Liver (tissue), 8 donors: ENCODE measurements at regions not wholly inside any gene's neighbourhood (a gene's known extent, or its start where the extent isn't known, plus 50 kb on each side); places are given as distances from the start of the nearest gene placed in this dataset.
A peak's percentile ranks its signal among the peaks of the same experiment; 100 is the strongest.

Experiments used
- DNase-seq: peaks from one replicate; pipeline ENCODE4 v3.0.0-alpha.2; 2017; ENCODE audit warnings: low spot score
- H3K27ac ChIP-seq, 2 donors: one replicate each; pipeline ENCODE4 v1.7.0; 2013; ENCODE audit warnings: inconsistent platforms in 2 of 2, low read length in 2 of 2, control low read depth in 1 of 2, low read depth in 1 of 2, mild to moderate bottlenecking in 1 of 2
- H3K27me3 ChIP-seq, 4 donors: one replicate each; pipeline versions ENCODE4 v1.6.1 to v1.7.0; 2013; ENCODE audit warnings: low read length in 3 of 4, inconsistent platforms in 1 of 4, mild to moderate bottlenecking in 1 of 4, moderate library complexity in 1 of 4; ENCODE audit not compliant: control insufficient read depth in 4 of 4, insufficient read depth in 4 of 4
- H3K36me3 ChIP-seq, 4 donors: one replicate each; pipeline versions ENCODE4 v1.6.1 to v1.7.0; 2013; ENCODE audit warnings: low read length in 3 of 4, mild to moderate bottlenecking in 3 of 4, low read depth in 1 of 4, moderate library complexity in 1 of 4; ENCODE audit not compliant: control insufficient read depth in 4 of 4, insufficient read depth in 3 of 4
- H3K4me1 ChIP-seq, 4 donors: one replicate each; pipeline versions ENCODE4 v1.6.1 to v1.7.0; 2013; ENCODE audit warnings: low read length in 3 of 4, mild to moderate bottlenecking in 3 of 4, moderate library complexity in 1 of 4; ENCODE audit not compliant: control insufficient read depth in 4 of 4, insufficient read depth in 4 of 4
- H3K4me3 ChIP-seq, 3 donors: one replicate each; pipeline versions ENCODE4 v1.6.1 to v1.7.0; 2013; ENCODE audit warnings: low read length in 3 of 3, control low read depth in 1 of 3, low read depth in 1 of 3, mild to moderate bottlenecking in 1 of 3
- H3K9ac ChIP-seq, 2 donors: one replicate each; pipeline ENCODE4 v1.7.0; 2013; ENCODE audit warnings: low read length in 2 of 2, mild to moderate bottlenecking in 2 of 2, moderate library complexity in 2 of 2, control low read depth in 1 of 2, low read depth in 1 of 2
- H3K9me3 ChIP-seq, 4 donors: one replicate each; pipeline versions ENCODE4 v1.6.1 to v1.7.0; 2013; ENCODE audit warnings: low read length in 3 of 4; ENCODE audit not compliant: control insufficient read depth in 4 of 4
- CTCF ChIP-seq: fragments of 150-350 bp; IDR thresholded peaks from 2 replicates; pipeline ENCODE4 v1.5.1; 2017; ENCODE audit warnings: improper control_type of control experiment, low read depth, low read length; ENCODE audit not compliant: missing input control
- EGR1 ChIP-seq, 2 donors: IDR thresholded peaks; 2 replicates each; pipeline ENCODE4 v1.6.1; 2016 to 2018; ENCODE audit warnings: antibody characterized with exemption in 2 of 2, low read depth in 2 of 2
- FOXA2 ChIP-seq: IDR thresholded peaks from 2 replicates; pipeline ENCODE4 v1.6.1; 2016; ENCODE audit warnings: antibody characterized with exemption
- GABPA ChIP-seq, 2 donors: IDR thresholded peaks in 1 of 2; conservative IDR thresholded peaks in 1 of 2; 2 replicates each; pipeline ENCODE4 v1.6.1; 2016; ENCODE audit warnings: antibody characterized with exemption in 2 of 2, mild to moderate bottlenecking in 1 of 2, moderate library complexity in 1 of 2
- HNF4G ChIP-seq: IDR thresholded peaks from 2 replicates; pipeline ENCODE4 v1.6.1; 2016; ENCODE audit warnings: antibody characterized with exemption
- JUND ChIP-seq, 2 donors: IDR thresholded peaks; 2 replicates each; pipeline ENCODE4 v1.6.1; 2016; ENCODE audit warnings: antibody characterized with exemption in 2 of 2
- MAX ChIP-seq: IDR thresholded peaks from 2 replicates; pipeline ENCODE4 v1.6.1; 2016; ENCODE audit warnings: antibody characterized with exemption
- NR2F2 ChIP-seq: IDR thresholded peaks from 2 replicates; pipeline ENCODE4 v1.6.1; 2016; ENCODE audit warnings: antibody characterized with exemption
- RAD21 ChIP-seq, 2 donors: IDR thresholded peaks; 2 replicates each; pipeline ENCODE4 v1.6.1; 2016; ENCODE audit warnings: antibody characterized with exemption in 2 of 2, mild to moderate bottlenecking in 2 of 2
- REST ChIP-seq: IDR thresholded peaks from 2 replicates; pipeline ENCODE4 v1.6.1; 2016; ENCODE audit warnings: antibody characterized with exemption, mild to moderate bottlenecking
- RXRA ChIP-seq, 2 donors: IDR thresholded peaks; 2 replicates each; pipeline ENCODE4 v1.6.1; 2017 to 2018; ENCODE audit warnings: antibody characterized with exemption in 2 of 2, mild to moderate bottlenecking in 1 of 2
- SP1 ChIP-seq: IDR thresholded peaks from 2 replicates; pipeline ENCODE4 v1.6.1; 2018; ENCODE audit warnings: antibody characterized with exemption, mild to moderate bottlenecking
- TAF1 ChIP-seq: conservative IDR thresholded peaks from 2 replicates; pipeline ENCODE4 v1.6.1; 2016; ENCODE audit warnings: antibody characterized with exemption, mild to moderate bottlenecking
- YY1 ChIP-seq: IDR thresholded peaks from 2 replicates; pipeline ENCODE4 v1.6.1; 2016; ENCODE audit warnings: antibody characterized with exemption, mild to moderate bottlenecking
- ZBTB33 ChIP-seq: IDR thresholded peaks from 2 replicates; pipeline ENCODE4 v1.6.1; 2016; ENCODE audit warnings: antibody characterized with exemption
- WGBS: extraction: QIAGEN DNeasy Blood & Tissue Kit; methylation state at CpG from one replicate; pipeline ENCODE4 v1.1.7; 2013; 5-methylcytosine and 5-hydroxymethylcytosine counted together
- donor health status: healthy.
- donor health status: healthy.
- donor health status: healthy.
- donor health status: healthy.
- donor health status: healthy.

- WGBS: 23% methylated on average over 30 of the region's 30 CpGs
- peak; percentile 81 for DNase-seq
- H3K9ac ChIP-seq: peak overlapping the region in 1 of 2 donors; percentile 10
- no peaks in the 10 kb centered on the region for H3K36me3 ChIP-seq
- no peaks in the 10 kb centered on the region for H3K27me3 ChIP-seq
- TF ChIP-seq RAD21 (IDR thresholded peaks at IDR 0.05) (peak; percentile 91 to 95), REST (no peak), RXRA (IDR thresholded peaks at IDR 0.05) (peak in 1 of 2 donors; percentile 23), CTCF (peak; percentile 85)
- no peak overlapping the region for H3K27ac ChIP-seq
- H3K4me3 ChIP-seq: peak overlapping the region in 2 of 3 donors; percentile 4 to 20
- H3K4me1 ChIP-seq: peaks cover 0 to 11% (median 5%) of the 10 kb centered on the region in 4 donors
- H3K9me3 ChIP-seq: no peaks in the 10 kb centered on the region
Measured at GRCh38 chr16:51762081-51762996, 611.3 kb upstream of the SALL1 start.

GRCh38 chr16:51761001-51761400, 609.9 kb upstream of the SALL1 start:
- Histone ChIP-seq H3K4me3 (no peak overlapping the region), H3K27ac (no peak overlapping the region), H3K4me1 (peaks cover 0 to 11% (median 5%) of the 10 kb centered on the region in 4 donors), H3K36me3 (no peaks in the 10 kb centered on the region), H3K9ac (no peak overlapping the region), H3K27me3 (no peaks in the 10 kb centered on the region), H3K9me3 (no peaks in the 10 kb centered on the region)
- no peak for DNase-seq
- 79% methylated on average over 9 of the region's 9 CpGs for WGBS
- no peak for TF ChIP-seq REST
- no peak for TF ChIP-seq TAF1
- TF ChIP-seq FOXA2: no peak
- TF ChIP-seq NR2F2: no peak
- no peak for TF ChIP-seq YY1
- no peak for TF ChIP-seq HNF4G
- no peak for TF ChIP-seq ZBTB33
- no peak for TF ChIP-seq RXRA (IDR thresholded peaks at IDR 0.05)
- TF ChIP-seq GABPA (IDR thresholded peaks at IDR 0.05 in 1 of 2, conservative IDR thresholded peaks at IDR 0.05 in 1 of 2): no peak
- TF ChIP-seq JUND (IDR thresholded peaks at IDR 0.05): no peak
- no peak for TF ChIP-seq SP1
- no peak for TF ChIP-seq EGR1 (IDR thresholded peaks at IDR 0.05; ENCODE audit: low read depth in 2 of 2)
- TF ChIP-seq MAX: no peak
- no peak for TF ChIP-seq RAD21 (IDR thresholded peaks at IDR 0.05)
